PC-9 (cell line): ENCODE measurements at regions not wholly inside any gene's neighbourhood (a gene's known extent, or its start where the extent isn't known, plus 50 kb on each side); places are given as distances from the start of the nearest gene placed in this dataset.

ENCODE experiments used
- BruUV-seq: library from RNA; stranded (reverse); fragments of 400-500 nt; replicated peaks from 2 replicates; lab custom pipeline; 2021; lab: Mats Ljungman, UMichigan
- CTCF ChIA-PET: fragments of 300-600 bp; sonication (Branson Sonifier 250); formaldehyde crosslinking; loops from one replicate; lab custom pipeline; 2022; ENCODE audit warnings: antibody characterized with exemption; lab: Charles Lee
- POLR2A ChIA-PET: fragments of 300-600 bp; sonication (Branson Sonifier 250); formaldehyde crosslinking; loops from one replicate; lab custom pipeline; 2022; ENCODE audit warnings: antibody characterized with exemption; ENCODE audit not compliant: unreplicated experiment; lab: Charles Lee
- DNase-seq, 2 experiments: peaks; one replicate each; pipeline versions ENCODE4 v3.0.0 to v3.0.0-alpha.2; 2015 to 2022; ENCODE audit warnings: mixed read lengths in 1 of 2
- H2AFZ ChIP-seq: fragments of 200-600 bp; sonication (generic); 2 replicates; pipeline ENCODE4 v1.8.1; 2017; ENCODE audit warnings: antibody characterized with exemption
- H3F3A ChIP-seq: fragments of 200-600 bp; sonication (generic); 2 replicates; pipeline ENCODE4 v1.8.1; 2017; ENCODE audit warnings: antibody characterized with exemption, mild to moderate bottlenecking, low read depth; ENCODE audit not compliant: insufficient read depth
- H3K27ac ChIP-seq: fragments of 200-600 bp; sonication (generic); 2 replicates; pipeline ENCODE4 v1.6.1; 2016; ENCODE audit warnings: mixed run types
- H3K27me3 ChIP-seq: fragments of 200-600 bp; sonication (generic); 2 replicates; pipeline ENCODE4 v1.6.1; 2016; ENCODE audit warnings: low read depth, mixed run types; ENCODE audit not compliant: insufficient read depth
- H3K36me3 ChIP-seq: fragments of 200-600 bp; sonication (generic); 2 replicates; pipeline ENCODE4 v1.6.1; 2016; ENCODE audit warnings: low read depth, mixed run types
- H3K4me1 ChIP-seq: fragments of 200-600 bp; sonication (generic); replicated peaks from 2 replicates; pipeline ENCODE4 v1.6.1; 2016; ENCODE audit warnings: mixed run types; ENCODE audit not compliant: insufficient read depth
- H3K4me2 ChIP-seq: fragments of 200-600 bp; sonication (generic); 2 replicates; pipeline ENCODE4 v1.6.1; 2017; ENCODE audit warnings: mixed run types
- H3K4me3 ChIP-seq: fragments of 200-600 bp; sonication (generic); 2 replicates; pipeline ENCODE4 v1.6.1; 2016; ENCODE audit warnings: mixed run types
- H3K79me2 ChIP-seq: fragments of 200-600 bp; sonication (generic); 2 replicates; pipeline ENCODE4 v1.6.1; 2017; ENCODE audit warnings: low read depth, mixed run types
- H3K9me2 ChIP-seq: fragments of 200-600 bp; sonication (generic); 2 replicates; pipeline ENCODE4 v1.8.1; 2017; ENCODE audit warnings: mild to moderate bottlenecking; ENCODE audit not compliant: insufficient read depth
- H3K9me3 ChIP-seq: fragments of 200-600 bp; sonication (generic); 2 replicates; pipeline ENCODE4 v1.8.1; 2016; ENCODE audit warnings: low read depth; ENCODE audit not compliant: insufficient read depth
- H4K20me1 ChIP-seq: fragments of 200-600 bp; sonication (generic); 2 replicates; pipeline ENCODE4 v1.8.1; 2017; ENCODE audit not compliant: insufficient read depth
- EZH2 ChIP-seq: fragments of 200-600 bp; sonication (generic); IDR thresholded peaks from 2 replicates; pipeline ENCODE4 v1.8.0; 2017; ENCODE audit warnings: antibody characterized with exemption, low read depth
- intact Hi-C: fragments of 100-400 bp; cut with micrococcal nuclease; formaldehyde crosslinking; loops from one replicate; pipeline ENCODE4 v1.10.0; 2022; ENCODE audit not compliant: unreplicated experiment
- TF ChIP-seq, protein P1 (sequence below): fragments of 200-600 bp; sonication (generic); conservative IDR thresholded peaks from 2 replicates; pipeline ENCODE4 v1.6.1; 2017; ENCODE audit warnings: mixed run types, antibody characterized with exemption, mild to moderate bottlenecking, moderate library complexity

DNA sequence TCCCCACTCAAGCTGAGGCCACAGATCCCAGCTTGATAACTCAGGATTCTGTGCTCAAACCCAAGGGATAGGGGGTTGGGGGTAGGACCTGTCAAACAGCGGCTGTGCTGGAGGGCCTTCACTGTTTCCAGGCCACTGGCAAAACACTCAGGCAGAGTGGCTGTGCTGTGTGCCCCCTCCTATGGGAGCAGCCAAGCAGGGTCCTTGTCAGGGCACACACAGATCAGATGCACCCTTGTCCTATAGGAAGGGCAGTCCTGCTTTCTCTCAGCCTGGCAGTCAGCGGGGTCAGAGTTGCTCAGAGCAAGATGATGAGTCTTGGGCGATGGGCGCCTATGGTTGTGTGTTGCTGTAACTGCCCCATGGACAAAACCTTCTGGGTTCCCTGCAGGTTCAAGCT lies 554.8 kb downstream of the TBC1D32 start:
- Histone ChIP-seq H3K4me1 (peaks cover 7% of the 10 kb centered on the region), H3K27me3 (no peaks in the 10 kb centered on the region), H3K9me3 (no peaks in the 10 kb centered on the region; the same call in 1 of the 2 replicates), H3K4me3 (no peak overlapping the region), H3F3A (peaks cover 1% of the 10 kb centered on the region; the same call in 1 of the 2 replicates), H3K9me2 (0 out of 2 replicates have a peak, but pooled peaks cover 3% of the 10 kb centered on the region), H4K20me1 (no peaks in the 10 kb centered on the region), H2AFZ (no peak overlapping the region), H3K4me2 (no peak overlapping the region), H3K36me3 (no peaks in the 10 kb centered on the region), H3K79me2 (no peaks in the 10 kb centered on the region), H3K27ac (no peak overlapping the region)
- DNase-seq = no peak
- CTCF ChIA-PET = no interaction called here
- POLR2A ChIA-PET = no interaction called here
- intact Hi-C loops = no loop called here
- BruUV-seq = no TSS peak
- no peak for TF ChIP-seq EZH2
- TF ChIP-seq, protein P1, sequence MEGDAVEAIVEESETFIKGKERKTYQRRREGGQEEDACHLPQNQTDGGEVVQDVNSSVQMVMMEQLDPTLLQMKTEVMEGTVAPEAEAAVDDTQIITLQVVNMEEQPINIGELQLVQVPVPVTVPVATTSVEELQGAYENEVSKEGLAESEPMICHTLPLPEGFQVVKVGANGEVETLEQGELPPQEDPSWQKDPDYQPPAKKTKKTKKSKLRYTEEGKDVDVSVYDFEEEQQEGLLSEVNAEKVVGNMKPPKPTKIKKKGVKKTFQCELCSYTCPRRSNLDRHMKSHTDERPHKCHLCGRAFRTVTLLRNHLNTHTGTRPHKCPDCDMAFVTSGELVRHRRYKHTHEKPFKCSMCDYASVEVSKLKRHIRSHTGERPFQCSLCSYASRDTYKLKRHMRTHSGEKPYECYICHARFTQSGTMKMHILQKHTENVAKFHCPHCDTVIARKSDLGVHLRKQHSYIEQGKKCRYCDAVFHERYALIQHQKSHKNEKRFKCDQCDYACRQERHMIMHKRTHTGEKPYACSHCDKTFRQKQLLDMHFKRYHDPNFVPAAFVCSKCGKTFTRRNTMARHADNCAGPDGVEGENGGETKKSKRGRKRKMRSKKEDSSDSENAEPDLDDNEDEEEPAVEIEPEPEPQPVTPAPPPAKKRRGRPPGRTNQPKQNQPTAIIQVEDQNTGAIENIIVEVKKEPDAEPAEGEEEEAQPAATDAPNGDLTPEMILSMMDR = no peak

DNA sequence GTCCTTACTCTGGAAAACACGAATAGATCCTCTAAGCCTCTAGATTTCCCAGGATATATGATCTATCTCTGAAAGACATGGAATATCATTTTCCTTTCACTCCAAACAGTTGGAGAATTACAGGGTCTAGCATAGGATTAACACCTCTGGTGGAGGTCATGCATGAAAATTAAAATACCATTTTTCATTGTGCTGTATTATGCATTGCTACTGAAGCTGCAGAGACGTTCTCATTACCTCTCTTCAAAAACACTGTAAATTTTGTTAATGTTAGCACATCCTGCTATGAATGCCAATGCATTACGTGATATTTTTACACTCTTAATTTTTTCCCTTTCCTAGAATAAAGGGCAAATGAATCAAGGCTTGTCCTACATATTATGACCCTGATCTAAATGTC lies 558.6 kb downstream of the TBC1D32 start:
- POLR2A ChIA-PET = no interaction called here
- BruUV-seq = no TSS peak
- no peak overlapping the region for H3K27ac ChIP-seq
- H2AFZ ChIP-seq = no peak overlapping the region
- peaks cover 9% of the 10 kb centered on the region for H3K4me1 ChIP-seq
- no peaks in the 10 kb centered on the region for H3K27me3 ChIP-seq
- H3K4me2 ChIP-seq = no peak overlapping the region
- no peaks in the 10 kb centered on the region for H4K20me1 ChIP-seq
- no peaks in the 10 kb centered on the region; the same call in 1 of the 2 replicates for H3K9me3 ChIP-seq
- intact Hi-C loops = no loop called here
- 0 out of 2 replicates have a peak, but pooled peaks cover 3% of the 10 kb centered on the region for H3K9me2 ChIP-seq
- H3F3A ChIP-seq = peaks cover 4% of the 10 kb centered on the region; the same call in 1 of the 2 replicates
- no peak for TF ChIP-seq EZH2
- TF ChIP-seq, protein P1 = no peak
- no peaks in the 10 kb centered on the region for H3K36me3 ChIP-seq
- DNase-seq = no peak
- H3K79me2 ChIP-seq = no peaks in the 10 kb centered on the region
- H3K4me3 ChIP-seq = no peak overlapping the region
- CTCF ChIA-PET = no interaction called here

DNA sequence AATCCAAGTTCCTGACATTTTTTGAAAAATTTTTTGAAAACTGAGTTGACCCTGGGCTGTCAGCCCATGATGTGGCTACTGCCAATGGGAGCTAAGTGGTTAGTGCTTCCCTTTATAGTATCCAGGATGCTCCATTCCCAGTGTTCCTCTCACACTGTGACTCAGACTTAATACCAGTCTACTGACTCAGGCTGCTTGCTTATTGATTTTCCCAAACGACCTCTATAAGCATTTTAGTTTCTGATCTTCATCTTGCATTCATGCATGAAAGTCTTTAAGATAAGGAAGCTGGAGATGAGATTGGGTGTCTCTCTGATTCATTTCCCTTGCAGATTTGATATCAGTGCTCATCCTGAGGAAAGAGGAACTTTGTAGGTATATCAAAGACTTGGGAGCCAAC lies 560.0 kb downstream of the TBC1D32 start:
- intact Hi-C loops = no loop called here
- DNase-seq = peak in 1 of 2 experiments; percentile 44
- TF ChIP-seq, protein P1 = no peak
- TF ChIP-seq EZH2 = no peak
- BruUV-seq = no TSS peak
- H3K9me2 ChIP-seq = 0 out of 2 replicates have a peak, but pooled peaks cover 3% of the 10 kb centered on the region
- no peak overlapping the region for H3K4me2 ChIP-seq
- H4K20me1 ChIP-seq = no peaks in the 10 kb centered on the region
- no peaks in the 10 kb centered on the region for H3K36me3 ChIP-seq
- H2AFZ ChIP-seq = no peak overlapping the region
- CTCF ChIA-PET = no interaction called here
- POLR2A ChIA-PET = no interaction called here
- H3K9me3 ChIP-seq = no peaks in the 10 kb centered on the region; the same call in 1 of the 2 replicates
- no peaks in the 10 kb centered on the region for H3K79me2 ChIP-seq
- no peak overlapping the region for H3K4me3 ChIP-seq
- H3F3A ChIP-seq = peaks cover 4% of the 10 kb centered on the region; the same call in 1 of the 2 replicates
- H3K4me1 ChIP-seq = peaks cover 9% of the 10 kb centered on the region
- H3K27ac ChIP-seq = no peak overlapping the region
- no peaks in the 10 kb centered on the region for H3K27me3 ChIP-seq
